ENCODE measurements at regions not wholly inside any gene's neighbourhood (a gene's known extent, or its start where the extent isn't known, plus 50 kb on each side); places are given as distances from the start of the nearest gene placed in this dataset.

DNA sequence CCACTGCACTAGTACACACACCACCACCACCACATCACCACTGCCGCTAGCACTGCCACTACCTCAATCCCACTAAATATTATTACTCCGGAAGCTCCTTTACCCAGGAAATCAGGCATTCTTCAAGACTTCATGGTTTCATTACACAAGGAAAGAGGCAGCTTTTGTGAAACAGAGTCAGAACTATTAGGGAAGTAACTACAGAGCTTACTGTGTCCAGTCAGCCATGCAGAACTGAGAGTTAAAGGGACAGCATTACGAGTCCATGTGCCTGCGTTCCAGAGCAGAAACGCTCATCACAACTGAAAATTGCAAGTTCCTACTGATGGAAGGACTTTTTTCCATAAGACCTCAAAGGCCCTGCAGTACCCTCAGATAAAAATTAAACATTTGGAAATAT, 103.2 kb upstream of the FRG1 start:
- no peak overlapping the region for H3K4me3 ChIP-seq
- ATAC-seq: no peak
- no peak overlapping the region for H3K27ac ChIP-seq
- H3K4me1 ChIP-seq: peaks cover 0 to 8% (median 0%) of the 10 kb centered on the region in 9 donors
- intact Hi-C loops (cut with DNase I): no loop called here
- DNase-seq: no peak
- H3K36me3 ChIP-seq: no peaks in the 10 kb centered on the region
- WGBS, 2 donors: 76 to 77% methylated on average over 5 of the region's 5 CpGs
- no peaks in the 10 kb centered on the region for H3K27me3 ChIP-seq
- TF ChIP-seq, protein P1, sequence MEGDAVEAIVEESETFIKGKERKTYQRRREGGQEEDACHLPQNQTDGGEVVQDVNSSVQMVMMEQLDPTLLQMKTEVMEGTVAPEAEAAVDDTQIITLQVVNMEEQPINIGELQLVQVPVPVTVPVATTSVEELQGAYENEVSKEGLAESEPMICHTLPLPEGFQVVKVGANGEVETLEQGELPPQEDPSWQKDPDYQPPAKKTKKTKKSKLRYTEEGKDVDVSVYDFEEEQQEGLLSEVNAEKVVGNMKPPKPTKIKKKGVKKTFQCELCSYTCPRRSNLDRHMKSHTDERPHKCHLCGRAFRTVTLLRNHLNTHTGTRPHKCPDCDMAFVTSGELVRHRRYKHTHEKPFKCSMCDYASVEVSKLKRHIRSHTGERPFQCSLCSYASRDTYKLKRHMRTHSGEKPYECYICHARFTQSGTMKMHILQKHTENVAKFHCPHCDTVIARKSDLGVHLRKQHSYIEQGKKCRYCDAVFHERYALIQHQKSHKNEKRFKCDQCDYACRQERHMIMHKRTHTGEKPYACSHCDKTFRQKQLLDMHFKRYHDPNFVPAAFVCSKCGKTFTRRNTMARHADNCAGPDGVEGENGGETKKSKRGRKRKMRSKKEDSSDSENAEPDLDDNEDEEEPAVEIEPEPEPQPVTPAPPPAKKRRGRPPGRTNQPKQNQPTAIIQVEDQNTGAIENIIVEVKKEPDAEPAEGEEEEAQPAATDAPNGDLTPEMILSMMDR (IDR thresholded peaks at IDR 0.05): no peak
- H3K9me3 ChIP-seq: no peaks in the 10 kb centered on the region

DNA sequence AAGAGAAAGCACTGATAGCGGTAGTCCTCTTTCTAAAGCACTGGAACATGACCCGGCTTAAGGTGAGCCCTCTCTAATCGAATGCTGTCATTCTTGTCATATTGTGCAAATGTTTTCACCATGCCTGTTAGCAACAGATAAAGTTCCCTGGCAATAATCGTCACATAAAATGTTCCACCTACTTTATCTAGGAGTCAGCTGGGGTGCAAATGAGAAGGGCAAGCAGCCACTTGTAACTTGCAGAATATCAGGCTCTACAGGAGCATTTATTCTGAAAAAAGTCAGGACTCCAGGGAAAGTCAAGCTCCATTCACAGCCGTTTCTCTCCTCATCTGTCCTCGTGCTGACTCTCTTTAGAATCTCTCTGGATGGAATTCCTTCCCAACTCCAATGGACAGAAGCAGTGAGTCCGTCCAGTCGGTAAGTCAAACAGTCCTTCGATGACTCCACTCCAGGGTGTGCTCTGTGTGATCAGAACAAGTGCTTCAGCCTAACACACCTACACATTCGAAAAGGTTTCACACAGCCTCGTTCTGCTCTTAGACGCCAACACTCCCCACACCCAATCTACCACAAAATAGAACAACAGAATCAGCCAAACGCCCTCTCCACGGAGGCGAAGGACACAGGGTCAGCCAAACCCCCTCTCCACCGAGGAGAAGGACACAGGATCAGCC, 101.7 kb upstream of the FRG1 start:
- Histone ChIP-seq H3K27ac (peak overlapping the region in 9 of 10 donors; percentile 55 to 88 (median 79)), H3K9me3 (no peaks in the 10 kb centered on the region), H3K36me3 (no peaks in the 10 kb centered on the region), H3K4me1 (peaks cover 0 to 6% (median 0%) of the 10 kb centered on the region in 9 donors), H3K27me3 (no peaks in the 10 kb centered on the region), H3K4me3 (no peak overlapping the region)
- 43 to 53% methylated on average over 16 of the region's 16 CpGs for WGBS, 2 donors
- DNase-seq: peak in 1 of 2 donors; percentile 7
- peak; percentile 71 to 93 (median 86) for ATAC-seq
- TF ChIP-seq, protein P1 (IDR thresholded peaks at IDR 0.05): no peak
- intact Hi-C loops (cut with DNase I): no loop called here

DNA sequence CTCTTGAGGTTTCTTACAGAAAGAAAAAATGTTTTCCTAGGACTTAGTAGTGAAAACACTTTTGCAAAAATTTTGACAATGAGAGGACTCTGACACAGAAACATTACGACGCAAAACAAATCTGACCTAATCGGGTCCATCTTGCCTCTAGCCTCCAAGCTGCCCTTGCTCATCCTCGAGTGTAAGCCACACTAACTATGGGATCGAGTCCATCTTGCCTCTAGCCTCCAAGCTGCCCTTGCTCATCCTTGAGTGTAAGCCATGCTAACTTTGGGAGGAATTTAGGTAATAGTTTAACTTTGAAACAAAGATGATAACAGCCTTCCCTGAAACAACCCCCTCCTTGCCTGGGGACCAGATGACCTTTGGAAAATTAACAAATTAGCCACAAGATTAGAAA, 100.3 kb upstream of the FRG1 start:
- intact Hi-C loops (cut with DNase I): no loop called here
- no peak for DNase-seq
- H3K27me3 ChIP-seq: no peaks in the 10 kb centered on the region
- 89 to 91% methylated on average over 5 of the region's 5 CpGs for WGBS, 2 donors
- TF ChIP-seq, protein P1 (IDR thresholded peaks at IDR 0.05): no peak
- H3K9me3 ChIP-seq: no peaks in the 10 kb centered on the region
- no peak overlapping the region for H3K4me3 ChIP-seq
- ATAC-seq: no peak
- H3K36me3 ChIP-seq: no peaks in the 10 kb centered on the region
- peaks cover 0 to 5% (median 0%) of the 10 kb centered on the region in 9 donors for H3K4me1 ChIP-seq
- peak overlapping the region in 6 of 10 donors; percentile 70 to 88 (median 82) for H3K27ac ChIP-seq

DNA sequence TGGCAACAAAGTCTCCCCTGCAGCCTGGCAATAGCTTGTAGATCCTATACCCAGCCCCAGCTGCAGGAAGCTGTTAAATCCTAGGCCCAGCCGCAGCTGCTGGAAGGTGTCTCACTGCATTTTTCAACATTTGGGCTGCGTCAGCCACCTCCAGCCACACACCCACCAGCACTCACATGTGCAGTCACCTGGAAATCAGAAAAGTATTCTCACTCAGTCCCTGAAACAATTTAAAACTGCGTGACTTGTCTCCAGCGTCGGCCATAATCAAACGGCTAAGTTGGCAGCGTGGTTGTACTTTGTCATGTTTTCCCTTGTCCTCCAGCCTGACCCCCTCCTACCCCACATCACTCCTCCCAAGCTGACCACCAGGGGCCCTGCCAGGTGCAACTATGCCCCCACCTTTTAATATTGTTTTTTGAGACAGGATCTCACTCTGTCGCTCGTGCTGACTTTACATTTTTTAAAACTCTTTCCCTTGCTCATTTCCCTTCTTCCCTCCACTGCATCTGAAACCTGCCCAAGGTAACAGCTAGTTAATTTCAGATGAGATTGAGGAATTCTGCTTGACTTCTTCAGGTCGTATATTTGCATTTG, 97.2 kb upstream of the FRG1 start:
- TF ChIP-seq, protein P1 (IDR thresholded peaks at IDR 0.05): no peak
- peaks cover 0 to 5% (median 0%) of the 10 kb centered on the region in 9 donors for H3K4me1 ChIP-seq
- intact Hi-C loops (cut with DNase I): no loop called here
- H3K4me3 ChIP-seq: no peak overlapping the region
- ATAC-seq (no peak), DNase-seq (no peak)
- H3K27ac ChIP-seq: no peak overlapping the region
- WGBS, 2 donors: 81 to 91% methylated on average over 10 of the region's 10 CpGs
- H3K36me3 ChIP-seq: no peaks in the 10 kb centered on the region
- no peaks in the 10 kb centered on the region for H3K27me3 ChIP-seq
- H3K9me3 ChIP-seq: no peaks in the 10 kb centered on the region
